Colonic mucosa (tissue), 4 donors: ENCODE measurements at regions not wholly inside any gene's neighbourhood (a gene's known extent, or its start where the extent isn't known, plus 50 kb on each side); places are given as distances from the start of the nearest gene placed in this dataset.
"Not testable (repeated sequence)": the region's sequence is repeated elsewhere in the genome, so short reads cannot be mapped to it uniquely, and the experiment has no call there.

ENCODE experiments used
- DNase-seq: peaks from one replicate; pipeline ENCODE4 v3.0.0-alpha.2; 2020
- H3K27ac ChIP-seq: fragments of 200-600 bp; one replicate; pipeline ENCODE4 v1.8.0; 2021
- H3K27me3 ChIP-seq: fragments of 200-600 bp; one replicate; pipeline ENCODE4 v1.8.0; 2021
- H3K36me3 ChIP-seq: fragments of 200-600 bp; one replicate; pipeline ENCODE4 v1.8.0; 2021
- H3K4me1 ChIP-seq: fragments of 200-600 bp; one replicate; pipeline ENCODE4 v1.8.0; 2021; ENCODE audit warnings: mild to moderate bottlenecking
- H3K4me3 ChIP-seq: fragments of 200-600 bp; one replicate; pipeline ENCODE4 v1.8.0; 2021
- H3K9ac ChIP-seq, 2 donors: one replicate each; pipeline ENCODE4 v1.7.0; 2013; ENCODE audit warnings: control low read depth in 2 of 2, low read depth in 2 of 2, low read length in 2 of 2
- H3K9me3 ChIP-seq: fragments of 200-600 bp; one replicate; pipeline ENCODE4 v1.8.0; 2021
- intact Hi-C: fragments of 100-400 bp; cut with DNase I; formaldehyde crosslinking; loops from one replicate; pipeline ENCODE4 v1.14.1; 2022
- TF ChIP-seq, protein P1 (sequence below): fragments of 200-600 bp; IDR thresholded peaks from one replicate; pipeline ENCODE4 v1.8.0; 2022; ENCODE audit warnings: antibody characterized with exemption, mild to moderate bottlenecking
- donor health status: healthy.
- donor health status: DM: no; HTN: no; CAD: no.
- donor health status: DM: no; HTN: no; CAD: no.

DNA sequence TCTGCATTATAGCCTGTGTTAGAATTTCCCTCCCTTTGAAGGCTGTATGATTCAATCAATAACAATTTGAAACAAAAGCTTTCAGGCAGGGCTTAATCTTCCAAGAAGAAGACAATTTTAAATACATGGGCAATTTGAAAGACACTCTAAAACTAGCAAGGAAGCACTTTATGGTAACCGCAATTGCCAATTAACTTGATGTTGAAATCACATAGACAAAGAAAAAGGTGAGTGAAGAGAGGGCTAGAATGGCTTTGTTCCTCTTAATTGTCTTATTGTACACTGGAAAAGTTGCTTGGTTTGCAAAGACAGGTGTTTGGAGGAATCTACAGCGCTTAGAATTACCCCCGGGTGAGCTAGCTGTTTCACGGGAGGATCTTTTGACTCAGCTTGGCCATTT, 74.4 kb upstream of the PRKX start:
- TF ChIP-seq, protein P1, sequence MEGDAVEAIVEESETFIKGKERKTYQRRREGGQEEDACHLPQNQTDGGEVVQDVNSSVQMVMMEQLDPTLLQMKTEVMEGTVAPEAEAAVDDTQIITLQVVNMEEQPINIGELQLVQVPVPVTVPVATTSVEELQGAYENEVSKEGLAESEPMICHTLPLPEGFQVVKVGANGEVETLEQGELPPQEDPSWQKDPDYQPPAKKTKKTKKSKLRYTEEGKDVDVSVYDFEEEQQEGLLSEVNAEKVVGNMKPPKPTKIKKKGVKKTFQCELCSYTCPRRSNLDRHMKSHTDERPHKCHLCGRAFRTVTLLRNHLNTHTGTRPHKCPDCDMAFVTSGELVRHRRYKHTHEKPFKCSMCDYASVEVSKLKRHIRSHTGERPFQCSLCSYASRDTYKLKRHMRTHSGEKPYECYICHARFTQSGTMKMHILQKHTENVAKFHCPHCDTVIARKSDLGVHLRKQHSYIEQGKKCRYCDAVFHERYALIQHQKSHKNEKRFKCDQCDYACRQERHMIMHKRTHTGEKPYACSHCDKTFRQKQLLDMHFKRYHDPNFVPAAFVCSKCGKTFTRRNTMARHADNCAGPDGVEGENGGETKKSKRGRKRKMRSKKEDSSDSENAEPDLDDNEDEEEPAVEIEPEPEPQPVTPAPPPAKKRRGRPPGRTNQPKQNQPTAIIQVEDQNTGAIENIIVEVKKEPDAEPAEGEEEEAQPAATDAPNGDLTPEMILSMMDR, result no peak
- Histone ChIP-seq H3K27me3 (no peaks in the 10 kb centered on the region), H3K4me3 (no peak overlapping the region), H3K36me3 (no peaks in the 10 kb centered on the region), H3K9me3 (no peaks in the 10 kb centered on the region), H3K9ac (no peak overlapping the region), H3K4me1 (no peaks in the 10 kb centered on the region), H3K27ac (no peak overlapping the region)
- intact Hi-C loops, result no loop called here
- DNase-seq, result no peak

DNA sequence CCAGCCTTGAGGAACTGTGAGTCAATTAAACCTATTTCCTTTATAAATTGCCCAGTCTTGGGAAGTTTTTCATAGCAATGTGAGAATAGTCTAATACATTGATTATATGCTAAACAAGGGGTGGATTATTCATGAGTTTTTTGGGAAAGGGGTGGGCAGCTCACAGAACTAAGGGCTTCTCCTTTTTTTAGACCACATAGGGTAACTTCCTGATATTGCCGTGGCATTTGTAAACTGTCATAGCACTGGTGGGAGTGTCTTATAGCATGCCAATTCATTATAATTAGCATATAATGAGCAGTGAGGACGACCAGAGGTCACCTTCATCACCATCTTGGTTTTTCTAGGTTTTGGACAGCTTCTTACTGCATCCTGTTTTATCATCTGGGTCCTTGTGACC, 72.4 kb upstream of the PRKX start:
- H3K9me3 ChIP-seq, H3K27me3 ChIP-seq, H3K9ac ChIP-seq, H3K4me3 ChIP-seq, DNase-seq, H3K4me1 ChIP-seq, H3K36me3 ChIP-seq, intact Hi-C loops, H3K27ac ChIP-seq: not testable (repeated sequence)

DNA sequence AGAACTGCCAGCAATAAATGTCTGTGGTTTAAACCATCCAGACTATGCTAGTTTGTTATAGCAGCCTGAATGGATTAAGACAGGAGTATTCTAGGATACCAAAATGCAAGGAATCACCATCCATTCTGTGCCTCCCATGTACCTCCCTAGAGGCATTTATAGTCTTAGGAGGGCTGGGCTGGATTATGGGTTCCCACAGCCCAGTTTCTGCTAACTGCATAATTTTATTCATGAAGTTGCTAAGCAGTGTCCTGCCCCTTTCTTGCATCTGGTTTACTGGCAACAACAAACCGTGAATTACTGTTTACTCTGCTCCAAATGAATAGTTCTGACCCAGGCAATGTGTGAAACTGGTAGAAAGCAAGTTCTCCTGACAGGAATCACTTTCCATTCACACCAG, 67.1 kb upstream of the PRKX start:
- TF ChIP-seq, protein P1, result no peak
- H3K4me1 ChIP-seq, result no peaks in the 10 kb centered on the region
- no peak overlapping the region for H3K4me3 ChIP-seq
- H3K27ac ChIP-seq, result no peak overlapping the region
- no peaks in the 10 kb centered on the region for H3K36me3 ChIP-seq
- H3K9ac ChIP-seq, result no peak overlapping the region
- no peaks in the 10 kb centered on the region for H3K9me3 ChIP-seq
- DNase-seq, result no peak
- intact Hi-C loops, result no loop called here
- H3K27me3 ChIP-seq, result no peaks in the 10 kb centered on the region

DNA sequence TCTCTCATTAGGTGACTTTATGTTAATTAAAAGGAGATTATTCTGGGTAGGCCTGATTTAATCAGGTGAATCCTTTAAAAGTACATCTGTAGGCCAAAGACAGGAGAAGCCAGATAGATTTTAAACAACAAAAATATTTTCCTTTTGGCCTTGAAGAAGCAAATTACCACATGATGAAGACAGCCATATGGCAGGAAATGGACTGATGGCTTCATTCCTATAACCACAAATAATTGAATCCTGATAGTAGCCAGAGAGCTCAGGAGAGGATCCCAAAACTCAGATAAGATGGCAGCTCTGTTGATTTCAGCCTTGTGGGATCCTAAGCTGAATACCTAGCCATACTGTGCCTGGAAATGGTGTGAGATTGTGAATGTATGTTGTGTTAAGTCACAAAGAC, 66.1 kb upstream of the PRKX start:
- Histone ChIP-seq H3K36me3 (no peaks in the 10 kb centered on the region), H3K9me3 (no peaks in the 10 kb centered on the region), H3K4me1 (no peaks in the 10 kb centered on the region), H3K27ac (no peak overlapping the region), H3K9ac (no peak overlapping the region), H3K27me3 (no peaks in the 10 kb centered on the region), H3K4me3 (no peak overlapping the region)
- TF ChIP-seq, protein P1, result no peak
- intact Hi-C loops, result no loop called here
- no peak for DNase-seq

DNA sequence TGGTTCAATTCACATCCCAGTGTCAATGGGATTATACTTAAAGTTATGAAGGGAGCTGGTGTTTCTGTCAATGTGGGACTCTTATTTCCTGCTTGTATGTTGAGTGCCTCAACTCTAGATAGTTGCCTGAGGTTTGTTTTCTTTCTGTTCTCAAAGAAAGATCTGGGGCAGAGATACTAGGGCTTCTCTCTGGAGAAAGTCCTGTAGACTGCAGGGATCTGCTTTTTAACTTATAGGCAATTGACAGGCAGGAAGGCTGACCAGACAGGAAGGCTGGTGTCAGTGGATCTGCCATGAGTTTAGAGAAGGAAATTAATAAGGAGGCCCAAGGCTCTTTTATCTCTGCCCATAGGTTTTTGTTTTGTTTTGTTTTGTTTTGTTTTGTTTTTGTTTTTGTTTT, 64.0 kb upstream of the PRKX start:
- TF ChIP-seq, protein P1, result no peak
- Histone ChIP-seq H3K27me3 (no peaks in the 10 kb centered on the region), H3K27ac (no peak overlapping the region), H3K4me3 (no peak overlapping the region), H3K36me3 (no peaks in the 10 kb centered on the region), H3K4me1 (no peaks in the 10 kb centered on the region), H3K9ac (no peak overlapping the region), H3K9me3 (no peaks in the 10 kb centered on the region)
- intact Hi-C loops, result no loop called here
- no peak for DNase-seq

DNA sequence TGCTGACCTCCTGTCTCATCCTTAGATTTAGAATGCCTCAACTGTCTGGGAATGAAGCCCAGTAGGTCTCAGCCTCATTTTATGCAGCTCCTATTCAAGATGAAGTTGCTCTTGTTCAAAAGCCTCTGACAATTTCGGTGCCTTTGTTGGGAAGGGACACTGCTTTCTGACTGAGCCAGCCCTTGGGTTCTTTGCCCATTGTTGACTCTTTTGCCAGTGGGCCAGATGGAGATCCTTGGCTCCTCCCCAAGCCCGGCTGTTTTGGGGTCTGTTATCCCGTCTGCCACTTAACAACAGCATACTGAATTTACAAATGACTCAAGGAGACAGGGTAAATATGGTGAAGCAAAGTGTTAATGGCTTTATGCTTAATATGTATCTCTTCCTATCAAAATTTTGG, 58.3 kb upstream of the PRKX start:
- DNase-seq, result no peak
- Histone ChIP-seq H3K27ac (no peak overlapping the region), H3K4me3 (no peak overlapping the region), H3K27me3 (no peaks in the 10 kb centered on the region), H3K9me3 (no peaks in the 10 kb centered on the region), H3K4me1 (no peaks in the 10 kb centered on the region), H3K36me3 (no peaks in the 10 kb centered on the region), H3K9ac (no peak overlapping the region)
- intact Hi-C loops, result no loop called here
- TF ChIP-seq, protein P1, result no peak
